GM23338 (cell line): ENCODE measurements at regions not wholly inside any gene's neighbourhood (a gene's known extent, or its start where the extent isn't known, plus 50 kb on each side); places are given as distances from the start of the nearest gene placed in this dataset.

Source experiments
- CREB1 ChIP-seq: fragments of 250-450 bp; sonication (Bioruptor Pico); IDR thresholded peaks from 2 replicates; pipeline ENCODE4 v1.5.0; 2020; ENCODE audit warnings: low read depth, mild to moderate bottlenecking, moderate library complexity
- EZH2 ChIP-seq: fragments of 200-600 bp; sonication (generic); IDR thresholded peaks from one replicate; pipeline ENCODE4 v1.8.0; 2017; ENCODE audit warnings: antibody characterized with exemption, mild to moderate bottlenecking, low read depth; ENCODE audit not compliant: unreplicated experiment
- EZH2phosphoT487 ChIP-seq: fragments of 200-600 bp; sonication (generic); IDR thresholded peaks from one replicate; pipeline ENCODE4 v1.8.1; 2018; ENCODE audit warnings: antibody characterized with exemption; ENCODE audit not compliant: unreplicated experiment
- JUNB ChIP-seq: IDR thresholded peaks from one replicate; pipeline ENCODE4 v1.6.1; 2016; ENCODE audit warnings: antibody characterized with exemption; ENCODE audit not compliant: unreplicated experiment
- NANOG ChIP-seq: IDR thresholded peaks from 2 replicates; pipeline ENCODE4 v1.6.1; 2016; ENCODE audit warnings: antibody characterized with exemption, borderline replicate concordance
- POLR2AphosphoS5 ChIP-seq: IDR thresholded peaks from 2 replicates; pipeline ENCODE4 v1.6.1; 2016; ENCODE audit warnings: antibody characterized with exemption, low read depth
- REST ChIP-seq: IDR thresholded peaks from one replicate; pipeline ENCODE4 v1.6.1; 2018; ENCODE audit warnings: antibody characterized with exemption; ENCODE audit not compliant: unreplicated experiment
- STAT1 ChIP-seq: IDR thresholded peaks from one replicate; pipeline ENCODE4 v1.6.1; 2016; ENCODE audit warnings: antibody characterized with exemption; ENCODE audit not compliant: unreplicated experiment
- ZNF114 ChIP-seq: fragments of 250-450 bp; sonication (Bioruptor Pico); IDR thresholded peaks from 2 replicates; pipeline ENCODE4 v1.5.0; 2020; ENCODE audit warnings: mild to moderate bottlenecking, moderate library complexity
- ZNF462 ChIP-seq: fragments of 250-450 bp; sonication (Bioruptor Pico); IDR thresholded peaks from 2 replicates; pipeline ENCODE4 v1.5.0; 2020; ENCODE audit warnings: mild to moderate bottlenecking, moderate library complexity
- TF ChIP-seq, protein P1 (sequence below), 2 experiments: fragments of 200-600 bp in 1 of 2; sonication (generic) in 1 of 2; conservative IDR thresholded peaks; 2 replicates each; pipeline versions ENCODE4 v1.5.1 to v1.6.1; 2016 to 2017; ENCODE audit warnings: antibody characterized with exemption in 2 of 2, low read depth in 2 of 2, mild to moderate bottlenecking in 2 of 2, moderate library complexity in 1 of 2
- TF ChIP-seq, protein P2 (sequence below): IDR thresholded peaks from 2 replicates; pipeline ENCODE4 v1.6.1; 2016; ENCODE audit warnings: antibody characterized with exemption

GRCh38 chr5:96058084-96058483 is 96.4 kb upstream of the ELL2 start:
- TF ChIP-seq CREB1 (CRISPR knock-in tag) (no peak), POLR2AphosphoS5 (no peak), ZNF114 (no peak), EZH2 (no peak), STAT1 (no peak), REST (no peak), EZH2phosphoT487 (no peak), NANOG (no peak), ZNF462 (CRISPR knock-in tag) (no peak), JUNB (no peak)
- TF ChIP-seq, protein P1, sequence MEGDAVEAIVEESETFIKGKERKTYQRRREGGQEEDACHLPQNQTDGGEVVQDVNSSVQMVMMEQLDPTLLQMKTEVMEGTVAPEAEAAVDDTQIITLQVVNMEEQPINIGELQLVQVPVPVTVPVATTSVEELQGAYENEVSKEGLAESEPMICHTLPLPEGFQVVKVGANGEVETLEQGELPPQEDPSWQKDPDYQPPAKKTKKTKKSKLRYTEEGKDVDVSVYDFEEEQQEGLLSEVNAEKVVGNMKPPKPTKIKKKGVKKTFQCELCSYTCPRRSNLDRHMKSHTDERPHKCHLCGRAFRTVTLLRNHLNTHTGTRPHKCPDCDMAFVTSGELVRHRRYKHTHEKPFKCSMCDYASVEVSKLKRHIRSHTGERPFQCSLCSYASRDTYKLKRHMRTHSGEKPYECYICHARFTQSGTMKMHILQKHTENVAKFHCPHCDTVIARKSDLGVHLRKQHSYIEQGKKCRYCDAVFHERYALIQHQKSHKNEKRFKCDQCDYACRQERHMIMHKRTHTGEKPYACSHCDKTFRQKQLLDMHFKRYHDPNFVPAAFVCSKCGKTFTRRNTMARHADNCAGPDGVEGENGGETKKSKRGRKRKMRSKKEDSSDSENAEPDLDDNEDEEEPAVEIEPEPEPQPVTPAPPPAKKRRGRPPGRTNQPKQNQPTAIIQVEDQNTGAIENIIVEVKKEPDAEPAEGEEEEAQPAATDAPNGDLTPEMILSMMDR (conservative IDR thresholded peaks at IDR 0.05; ENCODE audit: low read depth in 2 of 2), result no peak
- TF ChIP-seq, protein P2, sequence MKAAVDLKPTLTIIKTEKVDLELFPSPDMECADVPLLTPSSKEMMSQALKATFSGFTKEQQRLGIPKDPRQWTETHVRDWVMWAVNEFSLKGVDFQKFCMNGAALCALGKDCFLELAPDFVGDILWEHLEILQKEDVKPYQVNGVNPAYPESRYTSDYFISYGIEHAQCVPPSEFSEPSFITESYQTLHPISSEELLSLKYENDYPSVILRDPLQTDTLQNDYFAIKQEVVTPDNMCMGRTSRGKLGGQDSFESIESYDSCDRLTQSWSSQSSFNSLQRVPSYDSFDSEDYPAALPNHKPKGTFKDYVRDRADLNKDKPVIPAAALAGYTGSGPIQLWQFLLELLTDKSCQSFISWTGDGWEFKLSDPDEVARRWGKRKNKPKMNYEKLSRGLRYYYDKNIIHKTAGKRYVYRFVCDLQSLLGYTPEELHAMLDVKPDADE, result no peak
